GM19240 (cell line): ENCODE measurements at regions not wholly inside any gene's neighbourhood (a gene's known extent, or its start where the extent isn't known, plus 50 kb on each side); places are given as distances from the start of the nearest gene placed in this dataset.

ENCODE experiments used
- DNase-seq: peaks from one replicate; pipeline ENCODE4 v3.0.0; 2011; ENCODE audit warnings: low spot score; ENCODE audit not compliant: insufficient read length

GRCh38 chr13:110773480-110773879 is 60.0 kb downstream of the ING1 start:
- DNase-seq: no peak

- no peak for DNase-seq
Observed at GRCh38 chr13:110774051-110774450, 60.6 kb downstream of the ING1 start.

GRCh38 chr13:110774490-110774889 is 61.0 kb downstream of the ING1 start:
- no peak for DNase-seq

GRCh38 chr13:110775576-110775975 is 62.1 kb downstream of the ING1 start:
- no peak for DNase-seq

- DNase-seq: no peak
Observed at GRCh38 chr13:110777251-110777820, 63.8 kb downstream of the ING1 start.

- no peak for DNase-seq
Observed at GRCh38 chr13:110779022-110779421, 65.5 kb downstream of the ING1 start.

- no peak for DNase-seq
Observed at GRCh38 chr13:110780422-110780821, 66.9 kb downstream of the ING1 start.

GRCh38 chr13:110782185-110782584 is 68.7 kb downstream of the ING1 start:
- DNase-seq: no peak

GRCh38 chr13:110784704-110785103 is 71.2 kb downstream of the ING1 start:
- no peak for DNase-seq

- no peak for DNase-seq
Observed at GRCh38 chr13:110788778-110789177, 75.3 kb downstream of the ING1 start.

GRCh38 chr13:110789871-110790270 is 76.4 kb downstream of the ING1 start:
- no peak for DNase-seq

GRCh38 chr13:110790371-110790770 is 76.9 kb downstream of the ING1 start:
- DNase-seq: no peak

- DNase-seq: no peak
Observed at GRCh38 chr13:110794209-110794608, 80.7 kb downstream of the ING1 start.

- no peak for DNase-seq
Observed at GRCh38 chr13:110797230-110797877, 83.9 kb downstream of the ING1 start.

- no peak for DNase-seq
Observed at GRCh38 chr13:110798081-110798994, 84.8 kb downstream of the ING1 start.

GRCh38 chr13:110799246-110800236 is 86.0 kb downstream of the ING1 start:
- DNase-seq: no peak

- DNase-seq: no peak
Observed at GRCh38 chr13:110801044-110801443, 87.5 kb downstream of the ING1 start.

GRCh38 chr13:110802260-110802659 is 88.8 kb downstream of the ING1 start:
- no peak for DNase-seq

GRCh38 chr13:110806636-110807035 is 93.1 kb downstream of the ING1 start:
- DNase-seq: no peak

GRCh38 chr13:110807546-110807945 is 94.0 kb downstream of the ING1 start:
- DNase-seq: no peak

GRCh38 chr13:110808138-110808537 is 94.6 kb downstream of the ING1 start:
- no peak for DNase-seq
